Right renal cortex interstitium (tissue), 3 donors: ENCODE measurements at regions not wholly inside any gene's neighbourhood (a gene's known extent, or its start where the extent isn't known, plus 50 kb on each side); places are given as distances from the start of the nearest gene placed in this dataset.
"Not testable (repeated sequence)": the region's sequence is repeated elsewhere in the genome, so short reads cannot be mapped to it uniquely, and the experiment has no call there.

ENCODE experiments used
- DNase-seq, 3 donors: peaks; one replicate each; pipeline ENCODE4 v3.0.0-alpha.2; 2013; ENCODE audit warnings: low read depth in 3 of 3, low spot score in 2 of 3

DNA sequence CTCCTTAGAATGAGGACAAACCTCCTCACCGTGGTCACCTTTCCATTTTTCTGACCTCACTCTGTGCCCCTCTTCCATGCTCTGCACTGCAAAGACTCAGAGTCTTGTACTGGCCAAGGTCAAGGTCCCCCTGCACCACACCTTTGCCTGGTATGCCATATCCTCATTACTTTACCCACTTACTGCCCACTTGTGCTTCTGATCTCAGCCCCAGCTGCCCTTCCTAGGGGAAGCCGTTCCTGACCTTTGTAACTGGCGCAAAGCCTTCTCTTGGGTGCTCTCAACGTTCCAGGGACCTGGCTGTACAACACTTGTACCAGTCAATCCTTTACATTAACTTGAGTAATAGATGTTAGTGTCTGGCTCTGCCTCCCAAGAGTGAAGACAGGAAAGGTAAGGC is 256.0 kb downstream of the SV2B start:
- DNase-seq, result no peak

DNA sequence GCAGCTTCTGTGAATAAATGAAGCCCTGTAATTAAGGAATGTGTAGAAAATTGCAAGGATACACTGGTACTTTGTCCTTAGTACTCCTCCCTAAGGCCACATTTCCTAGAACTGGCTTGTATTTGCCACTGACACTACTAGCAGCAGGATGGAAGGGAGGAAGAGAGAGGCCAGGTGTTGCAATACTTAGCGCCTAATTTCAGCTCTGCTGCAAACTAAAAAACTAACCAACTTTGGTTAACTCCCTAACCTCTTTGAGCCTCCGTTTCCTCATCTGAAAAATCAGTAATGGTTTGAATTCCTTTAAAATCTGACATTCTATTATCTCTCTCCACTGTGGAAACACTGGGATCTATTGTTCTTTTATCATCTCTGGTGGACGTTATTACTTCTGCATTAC is 257.0 kb downstream of the SV2B start:
- DNase-seq, result no peak

DNA sequence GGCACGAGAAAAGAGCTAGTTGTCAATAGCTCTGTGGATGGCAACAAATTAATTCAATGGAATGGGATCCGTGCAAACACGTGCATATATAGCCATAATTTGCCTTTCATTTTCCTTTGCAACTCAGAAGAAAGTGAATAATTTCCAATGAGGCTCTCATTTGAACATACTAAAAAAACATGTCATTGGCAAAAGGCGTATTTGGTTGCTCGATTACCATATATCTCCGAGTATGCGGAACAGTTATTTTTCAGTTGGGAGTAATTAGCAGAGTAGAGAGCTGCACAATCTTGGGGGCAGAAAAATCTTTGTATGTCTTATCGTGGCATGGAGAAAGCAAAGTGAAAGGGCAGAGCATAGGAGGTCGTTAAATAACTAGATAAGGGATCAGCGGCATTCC is 257.4 kb downstream of the SV2B start:
- no peak for DNase-seq

DNA sequence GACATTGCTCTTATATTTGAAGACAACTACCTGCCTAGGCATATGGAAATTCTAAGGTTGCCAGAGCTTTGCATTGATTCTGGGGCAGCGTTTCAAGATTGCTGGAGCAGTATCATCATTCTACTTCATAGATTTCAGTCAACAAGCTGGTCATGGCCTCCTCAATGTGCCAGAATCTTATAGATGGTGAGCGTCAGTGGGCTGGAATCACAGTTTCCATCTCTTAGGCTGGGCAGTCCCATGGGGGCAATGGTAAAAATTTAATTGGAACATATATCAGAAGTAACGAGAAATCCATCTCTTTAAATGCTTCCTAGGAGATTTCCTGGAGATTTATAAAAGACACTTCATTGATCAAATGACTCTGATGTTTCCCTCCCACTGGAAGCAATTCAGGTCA is 258.3 kb downstream of the SV2B start:
- DNase-seq, result no peak

DNA sequence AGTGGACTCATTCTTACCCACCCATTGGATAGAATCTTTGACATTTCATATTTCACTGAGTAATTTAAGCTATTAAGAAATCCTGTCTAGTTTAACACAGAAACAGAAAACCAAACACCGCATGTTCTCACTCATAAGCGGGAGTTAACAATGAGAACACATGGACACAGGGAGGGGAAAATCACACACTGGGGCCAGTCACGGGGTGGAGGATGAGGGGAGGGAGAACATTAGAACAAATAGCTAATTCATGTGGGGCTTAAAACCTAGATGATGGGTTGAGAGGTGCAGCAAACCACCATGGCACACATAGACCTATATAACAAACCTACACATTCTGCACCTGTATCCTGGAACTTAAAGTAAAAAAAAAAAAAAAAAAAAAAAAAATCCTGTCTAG is 261.6 kb downstream of the SV2B start:
- DNase-seq, result not testable (repeated sequence)

DNA sequence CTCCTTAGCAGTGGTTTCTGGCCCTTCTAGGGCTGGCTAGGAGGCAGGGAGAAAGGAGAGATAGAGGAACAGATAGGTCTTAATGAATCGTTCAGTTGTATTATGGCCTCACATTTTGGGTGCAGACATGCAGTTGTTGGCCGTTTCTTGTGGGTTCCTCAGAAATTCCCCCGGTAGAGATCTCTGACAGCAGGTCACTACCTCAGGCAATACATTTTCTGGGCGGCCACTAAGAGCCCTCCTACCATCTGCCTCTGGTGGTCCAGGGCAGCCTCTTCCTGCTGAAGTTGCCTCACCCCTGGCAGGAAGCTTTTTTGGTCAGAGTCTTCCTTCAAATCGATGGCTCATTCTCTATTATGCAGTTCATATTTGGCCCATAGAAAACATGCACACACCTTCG is 266.1 kb downstream of the SV2B start:
- DNase-seq, result no peak

DNA sequence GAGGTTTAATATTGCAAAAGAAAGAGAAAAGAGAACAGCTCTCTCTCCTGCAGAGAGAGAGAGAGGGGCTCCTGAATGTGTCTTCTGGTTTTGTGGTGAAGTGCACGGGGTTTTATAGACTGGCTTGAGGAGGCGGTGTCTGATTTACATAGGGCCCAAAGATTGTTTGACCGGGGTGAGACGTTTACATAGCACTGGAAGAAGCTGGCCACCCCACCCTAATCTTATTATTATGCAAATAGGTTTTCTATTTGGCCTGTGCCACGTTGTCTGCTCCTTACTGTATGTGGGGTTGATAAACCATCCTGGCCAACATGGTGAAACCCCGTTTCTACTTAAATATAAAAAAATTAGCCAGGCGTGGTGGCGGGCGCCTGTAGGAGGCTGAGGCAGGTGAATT is 268.6 kb downstream of the SV2B start:
- DNase-seq, result no peak

DNA sequence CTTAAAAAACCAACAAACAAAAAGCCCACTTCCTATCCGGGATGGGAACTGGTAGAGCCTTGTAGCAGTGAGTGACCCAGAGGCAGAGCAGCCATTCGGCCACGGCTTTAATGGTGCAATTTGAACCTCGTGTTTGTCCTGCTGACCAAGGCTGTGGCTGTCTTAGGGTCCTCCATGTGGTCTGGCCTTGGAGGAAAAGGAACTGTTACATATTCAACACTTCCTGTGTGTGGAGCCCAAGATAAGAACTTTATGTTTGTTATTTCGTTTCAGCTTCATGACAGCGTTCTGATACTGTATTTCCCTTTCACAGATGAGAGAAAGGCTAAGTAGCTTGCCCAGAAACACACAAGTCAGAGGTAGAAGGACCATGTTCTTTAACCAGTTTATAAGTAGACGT is 269.8 kb downstream of the SV2B start:
- DNase-seq, result no peak

DNA sequence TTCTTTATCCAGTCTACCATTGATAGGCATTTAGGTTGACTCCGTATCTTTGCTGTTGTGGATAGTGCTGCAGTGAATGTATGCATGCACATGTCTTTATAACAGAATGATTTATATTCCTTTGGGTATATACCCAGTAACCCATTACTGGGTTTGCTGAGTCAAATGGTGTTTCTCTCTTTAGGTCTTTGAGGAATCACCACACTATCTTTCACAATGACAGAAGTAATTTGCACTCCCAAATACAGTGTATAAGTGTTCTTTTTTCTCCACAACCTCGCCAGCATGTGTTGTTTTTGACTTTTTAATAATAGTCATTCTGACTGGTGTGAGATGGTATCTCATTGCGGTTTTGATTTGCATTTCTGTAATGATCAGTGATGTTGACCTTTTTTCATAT is 271.3 kb downstream of the SV2B start:
- DNase-seq, result not testable (repeated sequence)

DNA sequence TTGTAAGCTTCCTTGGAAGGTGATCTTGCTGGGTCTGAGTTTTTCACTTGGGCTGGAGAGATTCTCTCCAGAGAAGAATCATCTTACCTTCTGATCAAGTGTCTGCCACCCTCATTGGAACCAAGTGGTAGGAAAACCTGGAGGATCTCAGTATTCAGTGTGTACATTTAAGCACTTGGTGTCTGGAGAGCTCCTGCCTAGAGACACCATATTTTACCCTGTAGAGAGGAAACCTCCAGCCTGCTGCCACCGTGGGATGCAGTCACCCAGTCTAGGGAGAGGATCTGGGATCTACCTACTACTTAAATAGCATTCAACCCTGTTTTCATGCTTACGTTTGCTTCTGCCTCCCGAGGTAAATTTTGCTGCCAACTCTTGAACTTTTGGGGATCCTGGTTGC is 274.3 kb downstream of the SV2B start:
- no peak for DNase-seq

DNA sequence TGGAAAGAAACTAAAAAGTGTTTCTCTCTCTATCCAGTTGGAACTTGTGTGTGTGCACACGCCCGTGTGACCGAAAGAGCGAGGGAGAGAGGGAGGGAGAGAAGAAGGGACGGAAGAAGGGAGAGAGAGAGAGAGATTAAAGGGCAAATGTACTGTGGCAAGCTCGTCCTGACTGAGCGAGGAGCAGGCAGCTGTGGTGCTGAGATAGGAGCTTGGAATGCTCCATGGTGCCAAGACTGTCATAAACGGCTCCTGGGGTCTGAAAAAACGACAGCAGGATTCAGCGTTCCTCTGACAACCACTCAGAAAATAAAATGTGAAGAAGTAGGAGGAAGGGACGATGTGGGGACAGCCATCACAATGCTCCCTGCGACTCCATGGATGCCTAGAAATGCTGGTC is 276.0 kb downstream of the SV2B start:
- DNase-seq, result no peak

DNA sequence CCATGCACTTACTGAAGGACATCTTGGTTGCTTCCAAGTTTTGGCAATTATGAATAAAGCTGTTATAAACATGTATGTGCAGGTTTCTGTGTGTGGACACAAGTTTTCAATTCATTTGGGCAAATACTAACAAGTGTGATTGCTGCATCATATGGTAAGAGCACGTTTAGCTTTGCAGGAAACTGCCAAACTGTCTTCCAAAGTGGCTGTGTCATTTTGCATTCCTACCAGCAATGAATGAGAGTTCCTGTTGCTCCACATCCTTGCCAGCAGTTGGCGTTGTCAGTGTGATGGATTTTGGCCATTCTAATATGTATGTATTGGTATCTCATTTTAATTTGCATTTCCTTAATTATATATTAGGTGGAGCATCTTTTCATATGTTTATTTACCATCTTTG is 280.1 kb downstream of the SV2B start:
- DNase-seq, result no peak

DNA sequence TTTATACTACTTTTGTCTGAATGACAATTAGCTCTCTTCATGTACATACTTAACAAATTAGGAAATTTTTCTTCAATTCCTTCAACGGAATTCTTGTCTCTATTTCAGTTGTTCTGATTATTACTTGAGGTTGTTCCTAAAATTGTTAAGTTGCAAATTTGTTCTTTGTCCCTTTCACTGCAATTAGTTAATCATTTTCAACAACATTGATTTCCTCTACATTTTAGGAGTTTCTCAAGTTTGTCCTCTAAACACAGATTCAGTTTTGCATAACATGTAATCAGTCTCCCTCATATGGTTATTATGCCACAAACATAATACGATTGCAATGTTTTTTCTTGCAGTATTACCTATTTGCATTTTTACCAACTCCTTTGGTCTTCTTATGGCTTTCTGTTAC is 283.5 kb downstream of the SV2B start:
- DNase-seq, result no peak

DNA sequence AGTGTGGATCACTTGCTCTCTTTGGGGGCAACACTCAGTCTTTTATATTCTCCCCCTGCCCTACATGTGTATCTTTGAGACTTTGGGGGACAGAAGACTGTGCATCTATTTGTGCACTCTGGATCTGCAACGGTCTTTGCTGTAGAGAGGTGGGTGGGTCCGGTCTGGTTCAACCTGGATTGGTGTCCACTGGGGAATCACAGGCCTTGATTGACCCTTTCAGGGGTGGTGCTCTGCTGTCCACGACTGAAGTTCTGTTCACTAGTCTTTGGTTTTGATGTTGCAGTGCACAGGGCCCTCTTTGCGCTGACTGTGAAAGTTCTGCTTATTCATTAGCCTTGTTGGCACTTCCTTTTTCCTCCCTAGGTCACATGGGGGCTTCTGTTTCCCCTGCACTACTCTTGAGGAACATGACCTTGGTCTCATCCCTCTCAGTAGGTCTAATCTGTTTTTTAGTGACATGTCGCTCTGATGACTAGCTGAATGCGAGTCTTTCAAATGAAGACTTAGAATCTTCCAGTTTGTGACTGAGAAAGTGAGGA is 284.2 kb downstream of the SV2B start:
- no peak for DNase-seq

DNA sequence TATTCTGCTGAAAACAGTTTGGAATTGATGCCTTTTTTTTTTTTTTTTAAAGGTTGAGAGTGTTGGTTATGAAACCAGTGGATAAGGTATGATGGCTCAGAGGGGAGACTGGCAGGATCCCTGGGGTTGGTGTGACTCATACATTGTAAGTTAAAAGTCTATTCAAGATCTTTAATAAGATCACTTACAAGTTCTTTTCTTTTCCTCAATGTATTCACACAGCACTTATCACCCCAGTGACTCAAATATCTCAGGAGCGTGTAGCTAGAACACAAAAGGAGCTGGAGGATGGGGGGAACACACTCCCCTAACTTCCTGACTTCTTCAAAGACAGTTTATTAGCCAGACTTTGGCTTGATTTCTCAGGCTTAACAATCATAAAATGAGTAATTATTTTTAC is 285.3 kb downstream of the SV2B start:
- no peak for DNase-seq

DNA sequence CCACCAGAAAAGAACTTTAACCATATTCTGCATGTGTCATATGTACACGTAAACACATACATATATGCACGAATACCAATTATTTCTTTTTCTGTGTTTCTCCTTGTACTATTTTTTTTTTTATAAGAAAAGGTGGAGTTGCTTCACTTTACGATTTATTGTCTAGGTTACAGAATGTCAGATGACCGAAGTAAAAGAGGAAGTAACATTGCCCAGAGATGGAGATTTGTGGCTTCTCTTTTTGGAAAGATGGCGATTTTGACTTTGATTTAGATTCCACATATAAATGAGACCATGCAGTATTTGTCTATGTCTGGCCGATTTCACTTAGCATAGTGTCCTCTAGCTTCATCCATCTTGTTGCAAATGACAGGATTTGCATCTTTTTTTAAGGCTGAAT is 293.1 kb downstream of the SV2B start:
- DNase-seq, result no peak

DNA sequence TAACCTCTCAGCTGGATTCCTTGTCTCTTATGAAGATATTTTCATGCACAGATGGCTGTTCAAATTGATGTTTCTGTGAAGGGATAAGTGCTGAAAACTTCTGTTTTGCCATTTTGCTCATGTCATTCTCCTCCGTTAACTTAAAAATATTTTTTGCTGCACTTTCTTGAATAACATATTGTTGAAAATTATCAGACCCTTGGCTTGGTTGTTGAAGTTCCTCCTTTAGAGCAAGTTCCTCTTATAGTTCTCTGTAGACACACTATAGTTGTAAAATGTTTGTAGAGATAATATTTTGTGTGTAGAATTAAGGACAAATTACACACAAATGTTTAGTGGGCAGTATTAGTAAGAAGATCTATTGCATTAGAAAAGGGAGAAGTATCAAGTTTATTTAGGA is 300.4 kb downstream of the SV2B start:
- no peak for DNase-seq

DNA sequence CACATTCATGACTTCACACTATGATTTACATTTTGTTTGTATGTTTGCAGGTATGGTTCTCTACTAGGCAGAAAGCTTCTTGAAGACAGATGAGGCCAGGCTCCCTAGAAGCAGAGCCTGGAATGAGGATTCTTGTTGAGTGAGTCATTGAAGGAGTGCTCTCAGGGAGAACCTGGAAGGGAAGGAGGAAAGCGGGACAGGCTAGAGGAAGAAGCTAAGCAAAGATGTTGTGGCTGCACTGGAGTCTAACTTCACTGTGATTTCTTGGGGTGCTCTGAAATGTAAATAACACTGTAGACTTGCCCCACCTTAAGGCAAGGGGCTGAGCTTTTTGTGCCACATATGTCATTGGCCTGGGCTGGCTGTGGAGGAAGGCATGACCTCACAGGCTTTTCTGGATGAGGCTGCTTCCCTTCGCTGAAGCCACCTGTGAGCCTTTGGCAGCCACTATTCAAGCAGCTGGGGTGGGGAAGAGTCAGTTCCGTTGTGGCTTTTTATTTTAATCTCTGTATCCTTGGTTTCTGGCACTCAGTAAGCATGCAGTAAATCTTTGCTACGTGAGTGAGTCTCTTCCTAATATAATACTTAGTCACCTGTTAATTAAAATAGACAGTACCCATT is 307.3 kb downstream of the SV2B start:
- DNase-seq, result no peak

DNA sequence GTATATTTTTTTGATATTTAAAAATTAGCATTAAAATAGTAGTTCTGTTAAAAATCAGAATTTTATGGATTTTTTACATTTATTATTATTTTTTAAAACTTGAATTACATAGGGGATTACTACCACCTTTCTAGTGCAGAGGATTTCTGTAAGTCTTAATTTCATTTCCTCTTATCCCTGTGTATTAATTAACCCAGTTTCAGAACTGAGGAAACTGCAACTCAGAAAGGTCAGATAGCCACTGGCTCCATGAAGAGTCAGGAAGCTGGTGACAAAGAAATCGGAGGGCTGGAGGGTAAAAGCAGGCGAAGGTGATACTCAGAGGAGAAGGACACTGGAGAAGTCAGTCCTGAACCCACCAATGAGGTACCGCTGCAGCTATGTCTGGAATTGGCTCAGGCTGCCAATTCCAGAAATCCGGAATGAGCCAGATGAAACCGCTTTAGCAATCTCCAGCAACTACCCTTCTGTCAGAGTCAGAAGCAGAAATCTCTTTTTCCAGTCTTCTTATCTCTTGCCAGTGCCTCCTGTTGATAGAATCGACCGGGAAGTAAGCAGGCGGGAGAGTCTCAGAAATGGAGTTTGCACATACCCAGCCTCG is 308.5 kb downstream of the SV2B start:
- DNase-seq, result no peak

DNA sequence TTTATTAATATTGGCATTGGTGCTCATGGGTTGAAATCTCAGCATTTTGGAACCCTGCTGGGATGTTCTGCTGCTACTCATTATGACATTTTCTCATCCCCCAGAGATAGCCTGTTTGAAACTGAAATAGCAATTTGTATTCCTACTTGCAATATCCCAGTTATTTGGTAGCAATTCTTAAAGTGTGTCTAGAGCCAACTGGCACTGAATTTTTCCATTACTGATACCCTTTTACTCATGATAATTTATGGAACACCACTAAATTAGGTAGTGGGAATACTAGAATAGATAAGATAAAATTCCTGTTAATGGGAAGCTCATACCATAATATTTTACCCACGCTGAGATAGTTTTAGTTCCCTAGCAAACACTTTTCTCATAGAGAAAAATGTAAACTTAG is 309.3 kb downstream of the SV2B start:
- no peak for DNase-seq

DNA sequence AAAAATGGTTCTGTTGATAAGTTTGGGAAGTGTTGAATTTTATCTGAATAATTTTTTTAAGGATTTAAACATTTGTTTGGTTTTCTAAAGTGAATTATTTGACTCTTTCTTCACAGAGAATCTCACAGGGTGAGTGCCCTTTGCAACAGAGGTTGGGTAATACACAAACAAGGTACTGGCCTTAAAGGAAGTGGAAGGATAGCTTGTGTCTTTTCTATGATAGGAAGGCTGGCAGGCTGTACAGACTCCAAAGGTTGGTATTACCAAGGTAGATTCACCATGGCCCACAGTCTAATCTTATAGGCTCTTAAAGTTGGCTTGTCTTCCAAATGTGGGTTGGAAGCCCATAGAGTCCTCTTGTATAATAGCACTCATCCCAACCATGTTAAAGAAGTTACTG is 311.5 kb downstream of the SV2B start:
- DNase-seq, result no peak

DNA sequence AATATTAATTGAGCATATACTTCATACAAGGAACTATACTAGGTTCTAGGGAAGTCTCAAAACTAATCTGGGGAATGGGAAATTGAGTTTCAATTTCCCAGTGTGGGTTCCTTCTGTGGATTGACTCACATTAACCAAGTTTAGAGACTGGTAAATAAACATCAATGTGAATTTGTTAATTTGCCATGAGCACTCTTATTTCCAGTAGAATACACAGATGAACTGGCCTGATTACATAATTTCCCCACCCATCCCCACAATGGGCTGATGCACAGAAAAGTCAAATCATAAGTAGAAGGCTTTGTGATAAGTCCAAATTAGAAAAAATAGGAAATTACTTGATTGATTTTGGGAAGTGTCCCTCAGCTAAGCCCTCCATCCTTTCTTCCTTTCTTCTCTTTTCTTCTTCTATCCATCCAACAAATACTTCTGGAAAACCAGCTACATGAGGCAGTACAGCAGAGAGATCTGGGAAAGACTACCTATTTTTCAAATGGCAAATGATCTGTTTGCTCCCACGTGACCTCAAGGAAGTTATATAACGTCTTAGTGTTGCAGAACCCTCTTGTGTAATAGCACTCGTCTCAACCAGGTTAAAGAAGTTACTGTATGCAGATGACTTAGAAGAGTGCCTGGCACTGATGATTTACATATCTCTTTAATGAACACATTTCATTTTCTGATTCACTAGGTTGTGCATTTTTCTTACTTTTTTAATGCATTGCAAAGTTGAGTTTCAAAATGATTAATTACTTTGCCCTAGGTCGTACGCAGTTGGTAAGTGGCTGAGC is 312.3 kb downstream of the SV2B start:
- no peak for DNase-seq
